Fibroblast of lung (primary cell): ENCODE measurements at regions not wholly inside any gene's neighbourhood (a gene's known extent, or its start where the extent isn't known, plus 50 kb on each side); places are given as distances from the start of the nearest gene placed in this dataset.

ENCODE experiments used
- CTCF ChIP-seq, 2 donors: IDR thresholded peaks in 1 of 2; conservative IDR thresholded peaks in 1 of 2; 1 replicate in 1 of 2; 2 replicates in 1 of 2; pipeline ENCODE4 v1.5.1; 2011 to 2012; ENCODE audit warnings: low read length in 2 of 2, control low read depth in 1 of 2, inconsistent platforms in 1 of 2, low read depth in 1 of 2, mild to moderate bottlenecking in 1 of 2
- EZH2 ChIP-seq: IDR thresholded peaks from 2 replicates; pipeline ENCODE4 v1.5.1; 2012; ENCODE audit warnings: low read length, control low read depth, mild to moderate bottlenecking; ENCODE audit errors: missing control alignments

GRCh38 chr1:90402893-90403849 lies 313.9 kb downstream of the BARHL2 start:
- TF ChIP-seq CTCF (conservative IDR thresholded peaks at IDR 0.05 in 1 of 2, IDR thresholded peaks at IDR 0.05 in 1 of 2; ENCODE audit: low read depth in 1 of 2, low read length in 2 of 2) (no peak), EZH2 (no peak)
